ENCODE measurements at regions not wholly inside any gene's neighbourhood (a gene's known extent, or its start where the extent isn't known, plus 50 kb on each side); places are given as distances from the start of the nearest gene placed in this dataset.

GRCh38 chr18:78677483-78678317, 301.9 kb upstream of the SALL3 start:
- no peak for DNase-seq (ENCODE audit: low read depth)

DNA sequence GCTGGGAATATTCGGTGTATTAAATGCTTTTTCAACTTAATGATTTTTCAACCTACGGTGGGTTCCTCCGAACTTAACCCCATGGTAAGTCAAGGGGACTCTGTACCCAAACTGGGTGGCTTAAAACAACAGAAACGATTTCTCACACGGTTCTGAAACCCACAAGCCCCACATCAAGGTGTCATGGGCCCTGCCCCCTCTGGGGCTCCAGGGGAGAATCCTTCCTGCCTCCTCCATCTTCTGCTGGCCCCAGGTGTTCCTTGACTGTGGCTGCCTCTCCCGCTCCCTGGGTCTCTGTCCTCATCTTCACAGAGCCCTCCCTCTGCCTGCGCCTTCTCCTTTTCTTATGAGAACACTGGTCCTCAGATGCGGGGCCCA, 301.3 kb upstream of the SALL3 start:
- no peak for DNase-seq (ENCODE audit: low read depth)

DNA sequence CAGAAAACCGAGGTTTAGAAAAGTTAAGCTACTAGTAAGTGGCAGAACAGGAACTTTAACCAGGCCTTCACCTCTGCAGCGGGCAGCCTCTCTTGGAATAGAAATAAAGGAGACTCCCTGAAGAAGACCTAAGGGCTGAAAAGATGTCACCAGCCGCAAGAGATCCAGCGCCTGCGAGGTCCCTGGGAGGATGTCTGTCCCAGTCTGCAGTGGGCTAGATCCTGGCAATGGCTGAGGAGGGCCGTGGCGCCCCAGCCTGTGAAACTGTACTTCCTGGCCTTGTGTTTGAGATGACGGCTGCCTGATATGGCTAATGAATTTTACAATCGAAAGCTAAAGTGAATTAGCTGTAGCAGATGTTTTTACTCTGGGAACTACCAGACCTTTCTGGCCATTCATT, 300.6 kb upstream of the SALL3 start:
- no peak for DNase-seq (ENCODE audit: low read depth)

DNA sequence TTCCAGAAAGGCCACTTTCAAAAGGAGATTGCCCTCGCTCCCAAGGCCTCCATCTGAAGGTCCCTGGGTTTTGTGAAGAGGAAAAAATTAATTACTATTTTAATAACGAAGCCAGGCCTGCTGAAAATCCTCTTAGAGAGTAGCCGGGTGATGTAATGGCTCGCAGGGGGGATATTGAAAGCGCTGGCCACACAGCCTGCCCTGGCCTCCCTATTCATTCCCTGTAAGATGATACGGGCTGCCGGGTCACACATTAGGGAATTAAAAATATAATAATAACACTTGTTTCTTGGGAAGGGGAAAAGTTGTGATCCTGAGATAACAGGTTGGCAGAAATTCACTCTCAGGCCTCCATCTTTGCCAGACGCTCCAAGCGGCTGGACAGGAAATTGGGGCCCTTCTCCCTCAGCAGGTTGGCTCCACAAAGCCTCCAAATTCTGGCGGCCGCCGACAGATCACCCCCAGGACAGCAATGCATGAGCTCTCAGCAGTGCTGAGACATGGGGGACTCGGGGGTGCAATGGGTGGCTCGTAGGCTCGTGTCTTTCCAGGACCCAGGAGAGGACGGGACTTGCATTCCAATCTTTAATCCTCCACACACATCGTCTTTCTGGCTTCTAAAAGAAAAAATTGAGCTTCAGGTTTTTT, 299.9 kb upstream of the SALL3 start:
- DNase-seq (ENCODE audit: low read depth) = no peak

- DNase-seq (ENCODE audit: low read depth) = no peak
Measured at GRCh38 chr18:78681396-78681795, 298.2 kb upstream of the SALL3 start.

DNA sequence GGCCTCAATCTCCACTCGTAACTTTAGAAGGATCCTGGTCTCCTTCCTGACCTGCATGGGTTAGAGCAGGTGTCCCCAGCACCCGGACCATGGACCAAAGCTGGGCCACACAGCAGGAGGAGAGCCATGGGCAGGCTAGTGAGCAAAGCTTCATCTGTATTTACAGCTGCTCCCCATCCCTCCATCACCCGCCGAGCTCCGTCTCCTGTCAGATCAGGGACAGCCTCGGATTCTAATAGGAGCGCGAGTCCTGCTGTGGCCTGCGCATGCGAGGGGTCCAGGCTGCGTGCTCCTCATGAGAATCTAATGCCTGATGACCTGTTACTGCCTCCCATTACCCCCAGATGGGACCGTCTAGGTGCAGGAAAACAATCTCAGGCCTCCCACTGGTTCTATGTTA, 297.7 kb upstream of the SALL3 start:
- DNase-seq (ENCODE audit: low read depth) = no peak

DNA sequence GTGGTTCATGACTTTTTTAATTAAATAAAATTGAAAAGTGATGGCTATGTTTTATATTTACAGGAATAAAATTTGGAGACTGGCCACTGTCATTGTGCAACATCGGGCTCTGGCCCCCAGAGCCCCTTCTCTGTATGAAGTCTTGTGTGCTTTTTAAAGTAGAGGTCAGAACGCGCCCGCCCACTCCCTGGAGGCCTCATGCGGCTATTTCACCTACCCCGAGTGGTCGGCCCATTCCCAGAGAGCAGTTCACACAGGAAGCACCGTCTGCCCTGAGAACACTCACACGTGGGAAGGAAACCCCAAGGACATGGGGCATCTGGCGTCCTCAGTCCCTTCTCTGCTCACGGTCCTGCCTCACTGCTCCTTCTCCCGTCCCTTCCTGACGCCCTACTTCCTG, 296.9 kb upstream of the SALL3 start:
- no peak for DNase-seq (ENCODE audit: low read depth)

GRCh38 chr18:78683191-78684010, 296.2 kb upstream of the SALL3 start:
- no peak for DNase-seq (ENCODE audit: low read depth)

GRCh38 chr18:78685250-78685979, 294.2 kb upstream of the SALL3 start:
- DNase-seq (ENCODE audit: low read depth) = no peak

- DNase-seq (ENCODE audit: low read depth) = no peak
Measured at GRCh38 chr18:78685980-78686530, 293.6 kb upstream of the SALL3 start.

- DNase-seq (ENCODE audit: low read depth) = no peak
Measured at GRCh38 chr18:78686976-78687685, 292.5 kb upstream of the SALL3 start.

DNA sequence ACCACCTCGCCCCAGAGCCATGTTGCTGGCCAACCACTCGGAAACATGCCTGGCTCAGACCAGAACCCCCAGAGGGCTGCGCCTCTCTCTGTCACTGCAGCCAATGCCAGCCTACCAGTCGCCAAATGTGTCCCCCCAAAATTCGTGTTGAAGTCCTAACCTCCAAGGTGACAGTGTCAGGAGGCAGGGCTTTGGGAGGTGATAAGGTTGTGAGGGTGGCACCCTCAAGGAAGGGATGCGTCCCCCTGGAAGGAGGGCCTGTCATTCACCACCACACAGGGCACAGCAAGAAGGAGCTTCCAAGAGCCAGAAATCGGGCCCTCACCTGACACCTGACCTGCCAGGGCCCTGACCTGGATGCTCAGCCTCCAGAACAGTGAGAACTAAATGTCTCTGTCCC, 291.9 kb upstream of the SALL3 start:
- no peak for DNase-seq (ENCODE audit: low read depth)

DNA sequence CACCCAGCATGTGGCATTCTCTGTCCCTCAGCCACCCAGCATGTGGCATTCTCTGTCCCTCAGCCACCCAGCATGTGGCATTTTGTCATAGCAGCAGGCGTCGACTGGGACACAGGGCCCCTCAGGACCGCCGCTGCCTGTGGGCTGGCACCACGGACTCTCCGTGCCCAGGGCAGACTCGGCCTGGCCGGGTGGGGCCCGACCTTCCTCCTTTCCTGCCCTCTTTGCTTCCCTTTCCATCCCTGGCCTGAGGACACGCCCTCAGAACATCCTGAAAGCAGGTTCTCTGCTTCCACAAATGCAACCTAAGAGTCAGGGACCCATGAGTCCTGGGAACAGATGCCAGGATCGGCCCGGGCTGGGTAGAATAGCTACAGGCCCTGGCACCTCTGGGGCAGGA, 291.4 kb upstream of the SALL3 start:
- DNase-seq (ENCODE audit: low read depth) = no peak

GRCh38 chr18:78688916-78689315, 290.7 kb upstream of the SALL3 start:
- DNase-seq (ENCODE audit: low read depth) = no peak

GRCh38 chr18:78689606-78690005, 290.0 kb upstream of the SALL3 start:
- no peak for DNase-seq (ENCODE audit: low read depth)

- no peak for DNase-seq (ENCODE audit: low read depth)
Measured at GRCh38 chr18:78692105-78692504, 287.5 kb upstream of the SALL3 start.

- no peak for DNase-seq (ENCODE audit: low read depth)
Measured at GRCh38 chr18:78693429-78693828, 286.2 kb upstream of the SALL3 start.

DNA sequence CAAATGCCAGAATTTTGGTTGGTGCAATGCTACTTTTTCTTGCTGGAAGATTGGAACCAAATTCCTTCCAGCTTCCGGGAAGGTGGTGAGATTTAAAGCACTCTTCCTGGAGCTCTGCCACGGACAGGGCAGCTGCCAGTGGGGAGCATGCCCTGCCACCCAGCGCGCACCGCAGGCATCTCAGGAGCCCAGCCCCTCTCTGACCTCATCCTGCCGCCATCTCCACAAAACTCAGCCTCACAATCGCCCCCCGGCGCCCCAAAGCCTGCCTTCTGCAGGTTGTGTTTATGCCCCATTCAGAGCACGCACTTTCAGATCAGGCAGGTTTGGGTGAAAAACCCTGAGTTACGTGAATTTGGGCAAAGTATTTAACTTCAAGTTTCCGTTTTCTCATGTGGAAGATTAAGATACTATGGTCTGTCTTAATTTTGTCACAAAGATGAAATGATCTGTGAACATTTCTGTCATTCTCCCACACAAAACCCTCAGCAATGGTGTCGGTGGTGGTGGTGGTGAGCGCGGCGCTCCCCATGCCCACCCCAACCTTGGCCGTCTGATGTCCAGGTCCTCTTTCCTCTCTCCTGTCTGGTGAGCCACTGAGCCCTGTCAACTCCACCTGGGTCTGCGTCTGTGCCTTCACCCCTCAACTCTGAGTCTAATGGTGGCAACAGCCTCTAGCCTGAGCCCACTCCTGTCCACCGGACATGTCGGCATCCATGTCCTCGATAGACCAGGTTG, 282.8 kb upstream of the SALL3 start:
- DNase-seq (ENCODE audit: low read depth) = no peak

DNA sequence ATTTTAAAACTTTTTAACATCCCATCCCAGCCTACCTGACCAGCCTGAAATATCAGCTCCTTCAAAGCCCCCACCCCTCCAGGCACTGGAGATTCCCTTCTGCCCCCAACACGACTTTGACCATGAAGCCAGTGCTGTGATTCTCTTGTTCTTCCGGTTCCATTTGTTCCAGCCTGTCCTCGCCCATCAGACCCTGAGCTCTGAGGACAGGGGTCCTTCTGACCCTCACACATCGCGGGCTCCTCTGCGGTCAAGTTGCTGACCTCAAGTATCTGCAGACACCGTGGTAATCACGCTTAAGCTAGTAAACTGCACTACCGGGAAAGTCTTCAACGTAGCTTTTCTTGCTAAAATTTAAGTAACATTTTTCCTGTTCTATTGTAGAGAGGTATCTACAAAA, 282.2 kb upstream of the SALL3 start:
- DNase-seq (ENCODE audit: low read depth) = no peak

DNA sequence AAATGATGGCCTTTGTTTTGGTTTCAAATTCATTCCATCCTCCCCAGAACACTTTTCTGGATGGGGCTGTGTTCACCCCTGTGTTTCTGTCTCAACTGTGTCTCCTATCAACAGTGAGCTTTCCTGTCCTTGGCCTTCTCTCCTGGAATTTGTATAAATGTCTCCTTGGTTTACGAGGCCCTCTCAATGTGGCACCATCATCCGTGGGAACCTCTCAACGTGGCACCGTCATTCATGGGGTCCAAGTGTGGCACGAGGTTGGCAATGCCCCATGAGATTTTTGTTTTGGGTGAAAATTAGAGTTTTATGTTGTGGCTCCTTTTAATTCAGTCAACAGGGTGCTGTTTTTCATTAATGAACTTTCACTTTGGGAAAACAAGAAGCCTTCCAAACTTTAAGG, 280.7 kb upstream of the SALL3 start:
- DNase-seq (ENCODE audit: low read depth) = no peak

DNA sequence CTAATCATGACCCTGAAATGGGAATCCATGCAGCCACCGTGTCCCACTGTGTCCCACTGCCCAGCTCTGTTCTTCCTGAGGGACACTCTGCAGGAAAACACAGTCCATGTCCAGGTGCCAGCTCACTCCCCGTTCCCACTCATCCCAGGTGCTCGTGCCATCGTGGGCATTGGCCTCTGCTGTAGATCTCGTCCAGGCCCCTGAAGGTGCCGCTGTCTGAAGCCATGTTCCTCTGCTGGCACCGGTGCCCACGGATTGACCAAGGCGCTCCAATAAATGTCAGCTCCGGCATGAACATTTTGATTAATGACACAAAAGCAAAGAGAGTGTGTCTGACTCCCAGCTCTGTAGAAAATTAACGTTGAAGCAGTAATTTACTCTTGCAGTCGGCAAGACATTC, 280.1 kb upstream of the SALL3 start:
- no peak for DNase-seq (ENCODE audit: low read depth)

Data from CMK (cell line).